Right atrium auricular region (tissue), 2 donors: ENCODE measurements at regions not wholly inside any gene's neighbourhood (a gene's known extent, or its start where the extent isn't known, plus 50 kb on each side); places are given as distances from the start of the nearest gene placed in this dataset.

ENCODE experiments used
- DNase-seq: peaks from one replicate; pipeline ENCODE4 v3.0.0-alpha.2; 2019; ENCODE audit warnings: low spot score
- H3K27ac ChIP-seq, 2 donors: fragments of 200-600 bp; sonication (generic); 1 replicate in 1 of 2; 2 replicates in 1 of 2; pipeline ENCODE4 v1.5.1; 2016 to 2019
- H3K27me3 ChIP-seq, 2 donors: fragments of 200-600 bp; sonication (generic); one replicate each; pipeline versions ENCODE4 v1.5.1 to v1.6.0; 2017 to 2019
- H3K36me3 ChIP-seq: fragments of 200-600 bp; sonication (generic); one replicate; pipeline ENCODE4 v1.5.1; 2016
- H3K4me1 ChIP-seq, 2 donors: fragments of 200-600 bp; sonication (generic); one replicate each; pipeline versions ENCODE4 v1.5.1 to v1.6.0; 2017 to 2019
- H3K4me3 ChIP-seq, 2 donors: fragments of 200-600 bp; sonication (generic); 1 replicate in 1 of 2; 2 replicates in 1 of 2; pipeline ENCODE4 v1.5.1; 2017 to 2019; ENCODE audit warnings: mild to moderate bottlenecking in 1 of 2, moderate library complexity in 1 of 2
- H3K9me3 ChIP-seq, 2 donors: fragments of 200-600 bp; sonication (generic); one replicate each; pipeline ENCODE4 v1.5.1; 2019
- CTCF ChIP-seq, 2 donors: fragments of 200-600 bp; sonication (generic); IDR thresholded peaks; one replicate each; pipeline ENCODE4 v1.5.1; 2019; ENCODE audit warnings: antibody characterized with exemption in 2 of 2

GRCh38 chr10:78852466-78853240 is 216.1 kb upstream of the ZMIZ1 start:
- Histone ChIP-seq H3K9me3 (no peaks in the 10 kb centered on the region), H3K27me3 (no peaks in the 10 kb centered on the region), H3K36me3 (no peaks in the 10 kb centered on the region), H3K4me3 (no peak overlapping the region), H3K4me1 (peaks cover 0 to 12% of the 10 kb centered on the region in 2 donors), H3K27ac (no peak overlapping the region)
- DNase-seq = no peak
- peak in 1 of 2 donors; percentile 39 for TF ChIP-seq CTCF (IDR thresholded peaks at IDR 0.05)

GRCh38 chr10:78853864-78854263 is 214.9 kb upstream of the ZMIZ1 start:
- H3K4me1 ChIP-seq = peaks cover 0 to 12% of the 10 kb centered on the region in 2 donors
- no peaks in the 10 kb centered on the region for H3K36me3 ChIP-seq
- DNase-seq = no peak
- TF ChIP-seq CTCF (IDR thresholded peaks at IDR 0.05) = no peak
- H3K9me3 ChIP-seq = no peaks in the 10 kb centered on the region
- no peaks in the 10 kb centered on the region for H3K27me3 ChIP-seq
- H3K4me3 ChIP-seq = no peak overlapping the region
- H3K27ac ChIP-seq = no peak overlapping the region

GRCh38 chr10:78856421-78856820 is 212.3 kb upstream of the ZMIZ1 start:
- H3K27ac ChIP-seq = no peak overlapping the region
- no peaks in the 10 kb centered on the region for H3K36me3 ChIP-seq
- H3K4me3 ChIP-seq = no peak overlapping the region
- H3K27me3 ChIP-seq = no peaks in the 10 kb centered on the region
- H3K4me1 ChIP-seq = peaks cover 0 to 12% of the 10 kb centered on the region in 2 donors
- TF ChIP-seq CTCF (IDR thresholded peaks at IDR 0.05) = no peak
- no peaks in the 10 kb centered on the region for H3K9me3 ChIP-seq
- DNase-seq = peak; percentile 66

GRCh38 chr10:78857193-78857592 is 211.6 kb upstream of the ZMIZ1 start:
- Histone ChIP-seq H3K27ac (no peak overlapping the region), H3K4me1 (peaks cover 0 to 12% of the 10 kb centered on the region in 2 donors), H3K27me3 (no peaks in the 10 kb centered on the region), H3K9me3 (no peaks in the 10 kb centered on the region), H3K4me3 (no peak overlapping the region), H3K36me3 (no peaks in the 10 kb centered on the region)
- no peak for TF ChIP-seq CTCF (IDR thresholded peaks at IDR 0.05)
- DNase-seq = peak; percentile 47

- no peaks in the 10 kb centered on the region for H3K36me3 ChIP-seq
- H3K27ac ChIP-seq = no peak overlapping the region
- no peak for TF ChIP-seq CTCF (IDR thresholded peaks at IDR 0.05)
- H3K4me3 ChIP-seq = no peak overlapping the region
- no peaks in the 10 kb centered on the region for H3K9me3 ChIP-seq
- no peaks in the 10 kb centered on the region for H3K27me3 ChIP-seq
- DNase-seq = no peak
- H3K4me1 ChIP-seq = peaks cover 0 to 12% of the 10 kb centered on the region in 2 donors
These were observed 209.5 kb upstream of the ZMIZ1 start for GRCh38 chr10:78859266-78859665.

GRCh38 chr10:78859769-78860168 is 209.0 kb upstream of the ZMIZ1 start:
- no peak for DNase-seq

More at GRCh38 chr10:78859769-78860168, 209.0 kb upstream of the ZMIZ1 start:
- Histone ChIP-seq H3K27me3 (no peaks in the 10 kb centered on the region), H3K27ac (no peak overlapping the region), H3K36me3 (no peaks in the 10 kb centered on the region), H3K9me3 (no peaks in the 10 kb centered on the region), H3K4me1 (peaks cover 0 to 12% of the 10 kb centered on the region in 2 donors), H3K4me3 (no peak overlapping the region)
- no peak for TF ChIP-seq CTCF (IDR thresholded peaks at IDR 0.05)
